NCI-H774 (cell line): ENCODE measurements at regions not wholly inside any gene's neighbourhood (a gene's known extent, or its start where the extent isn't known, plus 50 kb on each side); places are given as distances from the start of the nearest gene placed in this dataset.

Experiments
- DNase-seq: peaks from one replicate; lab custom pipeline; 2025; lab: John Stamatoyannopoulos, UW

DNA sequence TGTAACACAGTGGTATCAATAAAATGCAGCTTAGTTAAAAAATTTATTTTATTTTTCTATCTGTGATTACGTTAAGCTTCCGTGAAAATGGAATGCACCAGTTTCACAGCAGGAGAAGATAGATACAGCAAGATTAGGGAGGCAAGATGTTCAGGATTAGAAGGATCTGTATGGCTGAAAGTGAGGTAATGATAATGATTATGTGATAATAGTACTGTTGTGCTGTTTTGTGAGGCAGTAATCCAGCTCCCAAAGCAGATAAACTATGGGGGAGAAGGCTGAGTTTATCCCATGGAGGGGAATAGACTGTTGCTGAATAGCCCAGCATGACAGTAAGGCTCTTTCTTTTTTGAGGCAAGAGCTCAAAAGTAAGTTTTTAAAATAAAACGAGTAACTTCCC is 216.1 kb upstream of the PRPS1L1 start:
- no peak for DNase-seq

DNA sequence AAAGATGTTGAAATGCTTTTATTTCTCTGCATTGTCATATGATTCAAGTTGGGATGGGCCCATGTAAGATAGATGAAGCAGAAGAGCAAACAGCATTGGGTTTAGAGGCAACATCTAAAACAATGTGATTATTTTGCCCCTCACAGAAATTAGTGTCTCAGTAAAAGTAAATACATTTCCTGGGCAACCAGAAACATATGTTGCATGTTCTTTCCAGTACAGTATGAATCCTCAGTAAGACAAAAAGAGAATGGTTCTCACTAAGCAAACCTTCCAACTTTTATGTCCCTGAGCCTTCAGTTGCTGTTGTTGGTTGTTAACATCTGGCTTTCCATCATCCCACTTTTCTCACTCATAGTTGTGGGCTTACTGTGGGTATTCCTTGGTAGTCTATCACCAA is 222.5 kb upstream of the PRPS1L1 start:
- DNase-seq, result no peak

DNA sequence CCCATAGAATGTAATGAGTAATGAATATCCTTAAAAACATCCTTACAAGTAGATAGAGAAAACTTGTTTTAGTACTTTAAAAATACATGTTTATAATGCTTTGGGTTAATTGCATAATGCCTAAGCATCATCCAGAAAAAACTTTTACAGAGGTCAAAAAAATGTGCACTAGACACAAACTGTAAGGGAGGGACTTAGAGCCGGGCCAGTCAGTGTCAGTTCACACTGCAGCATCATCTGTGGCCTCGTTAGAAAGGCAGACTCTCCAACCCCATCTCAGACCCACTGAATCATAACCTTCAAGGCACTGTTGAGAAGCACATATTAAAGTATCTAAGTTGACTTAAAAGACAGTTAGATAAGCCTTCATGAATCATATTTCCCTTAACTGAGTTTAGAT is 230.1 kb upstream of the PRPS1L1 start:
- DNase-seq, result no peak

DNA sequence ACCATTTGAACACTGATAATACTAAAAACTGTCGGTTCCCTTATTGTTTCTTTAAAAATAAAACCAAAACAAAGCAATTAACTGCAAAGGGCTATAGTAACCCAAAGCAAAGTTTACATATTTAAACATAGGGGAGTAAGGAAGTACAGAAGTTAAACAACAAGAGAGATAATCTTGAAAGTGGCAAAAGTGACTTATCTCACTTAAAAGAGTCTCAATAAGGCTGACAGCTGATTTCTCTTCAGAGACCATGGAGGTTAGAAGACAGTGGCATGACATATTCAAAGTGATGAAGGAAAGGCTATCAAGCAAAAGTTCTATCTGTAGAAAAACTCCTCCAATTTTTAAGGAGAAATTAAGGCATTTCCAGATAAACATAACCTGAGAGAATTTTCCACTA is 233.5 kb upstream of the HDAC9 start:
- no peak for DNase-seq

GRCh38 chr7:18265611-18266281 is 229.8 kb upstream of the HDAC9 start:
- no peak for DNase-seq

- no peak for DNase-seq
These were observed 227.0 kb upstream of the HDAC9 start for GRCh38 chr7:18268571-18268970.

DNA sequence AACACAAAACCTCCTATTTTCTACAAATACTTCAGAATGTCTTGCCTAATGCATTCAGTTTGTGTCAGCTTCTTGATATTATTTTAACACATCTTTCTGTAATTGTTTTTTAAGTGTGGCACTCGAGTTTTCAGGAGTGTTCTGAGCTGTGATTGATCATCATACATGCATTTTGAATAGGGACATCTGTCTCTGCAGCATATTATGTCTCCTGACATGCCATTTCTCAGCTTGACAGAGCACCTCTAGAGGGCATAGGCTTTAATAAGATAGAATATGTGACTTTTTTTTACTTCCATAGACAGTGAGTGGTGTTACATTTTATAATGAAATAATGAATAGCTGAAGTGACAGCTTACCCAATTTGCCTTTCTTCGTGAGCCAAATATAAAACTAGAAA is 219.2 kb upstream of the HDAC9 start:
- DNase-seq, result no peak

DNA sequence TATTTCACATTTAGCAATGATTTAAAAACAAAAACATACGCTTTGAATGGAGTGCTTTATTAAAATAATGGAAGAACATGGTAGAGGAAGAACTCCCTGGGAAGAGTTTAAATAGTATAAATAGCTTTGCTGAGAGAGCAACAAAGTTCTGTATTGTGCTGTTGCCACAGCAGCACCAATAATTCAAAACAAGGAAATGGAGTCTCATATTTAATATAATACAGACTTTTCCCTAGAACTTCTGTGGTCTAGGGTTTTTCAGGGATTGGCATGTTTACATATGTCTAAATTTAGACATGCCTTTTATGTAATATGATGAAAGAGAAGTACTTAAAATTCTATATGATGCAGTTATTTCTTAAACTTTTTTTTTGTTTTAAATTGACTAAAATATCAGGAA is 217.2 kb upstream of the HDAC9 start:
- DNase-seq, result no peak

- DNase-seq, result no peak
These were observed 212.5 kb upstream of the HDAC9 start for GRCh38 chr7:18283045-18283444.

DNA sequence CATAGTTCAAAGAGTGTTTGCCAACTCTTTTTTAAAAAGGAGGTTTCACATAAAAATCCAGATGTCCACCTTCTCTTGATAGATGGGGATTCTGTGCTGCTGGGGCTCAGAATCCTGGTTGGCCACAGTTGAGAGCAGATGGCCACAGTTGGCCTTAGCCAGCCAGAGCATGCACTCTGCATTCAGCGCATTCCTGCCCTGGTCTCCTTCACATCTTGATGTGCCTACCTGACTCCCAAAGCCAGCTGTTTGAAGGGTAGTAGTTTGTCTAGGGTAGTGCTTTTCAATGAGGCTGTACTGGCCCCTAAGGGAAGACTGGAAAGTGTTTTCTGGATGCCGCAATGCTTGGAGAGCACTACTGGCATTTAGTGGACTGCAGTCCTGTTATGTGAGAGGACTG is 208.1 kb upstream of the HDAC9 start:
- DNase-seq, result no peak

GRCh38 chr7:18288322-18289037 is 207.1 kb upstream of the HDAC9 start:
- no peak for DNase-seq

GRCh38 chr7:18289788-18290187 is 205.8 kb upstream of the HDAC9 start:
- no peak for DNase-seq

DNA sequence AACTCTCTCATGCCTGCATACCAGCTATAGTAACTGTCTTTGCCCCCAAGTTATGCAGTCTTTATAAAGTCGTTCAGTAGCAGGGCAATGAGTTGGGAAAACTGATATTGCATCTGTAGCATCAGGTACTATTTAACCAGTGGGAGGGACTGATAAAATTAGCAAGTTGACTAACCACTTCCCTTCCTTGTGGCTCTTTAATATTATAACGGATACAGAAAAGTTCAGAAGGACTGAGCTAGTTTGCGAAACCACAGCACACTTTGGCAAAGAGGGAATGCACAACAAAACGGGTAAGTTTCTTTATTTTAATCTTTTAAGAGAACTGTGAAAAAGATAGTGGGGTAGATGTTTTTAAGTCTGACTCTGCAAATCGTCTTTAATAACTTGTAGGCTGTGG is 205.3 kb upstream of the HDAC9 start:
- DNase-seq, result no peak

DNA sequence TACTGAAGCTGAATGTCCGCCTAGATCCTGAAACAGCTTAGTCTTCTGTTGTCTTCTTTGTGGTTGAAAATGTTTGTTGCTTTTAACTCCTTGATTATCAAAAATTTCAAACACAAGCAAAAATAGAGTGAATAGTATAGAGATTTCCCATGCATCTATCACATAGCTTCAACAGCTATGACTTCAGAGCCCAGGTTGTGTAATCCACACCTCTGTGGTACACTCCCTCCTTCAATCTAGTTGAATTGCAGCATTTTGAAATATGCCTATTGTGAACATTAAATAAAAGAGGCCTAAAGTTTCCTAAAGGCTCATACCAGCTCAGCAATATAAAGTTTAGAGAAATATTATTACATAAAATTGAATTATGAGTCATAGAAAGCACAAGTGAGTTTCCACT is 204.7 kb upstream of the HDAC9 start:
- DNase-seq, result no peak

- no peak for DNase-seq
These were observed 203.0 kb upstream of the HDAC9 start for GRCh38 chr7:18292584-18292983.

DNA sequence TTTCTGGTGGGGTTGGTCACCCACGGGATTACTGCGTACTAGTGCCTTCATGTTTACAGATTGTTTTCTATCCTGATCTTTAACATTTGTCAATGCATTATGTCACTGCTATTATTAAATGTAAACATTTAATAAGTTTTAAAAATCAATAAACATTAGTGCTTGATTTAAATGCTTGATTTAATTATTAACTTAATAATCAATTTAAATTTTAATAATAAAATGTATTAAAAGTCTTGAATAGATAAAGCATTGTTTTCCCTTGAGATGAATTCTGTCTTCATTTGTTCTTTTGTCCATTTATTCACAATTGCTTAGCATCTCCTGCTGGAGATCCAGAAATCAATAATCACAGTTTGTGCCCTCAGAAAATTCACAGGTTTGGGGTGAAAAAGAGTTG is 201.8 kb upstream of the HDAC9 start:
- no peak for DNase-seq

DNA sequence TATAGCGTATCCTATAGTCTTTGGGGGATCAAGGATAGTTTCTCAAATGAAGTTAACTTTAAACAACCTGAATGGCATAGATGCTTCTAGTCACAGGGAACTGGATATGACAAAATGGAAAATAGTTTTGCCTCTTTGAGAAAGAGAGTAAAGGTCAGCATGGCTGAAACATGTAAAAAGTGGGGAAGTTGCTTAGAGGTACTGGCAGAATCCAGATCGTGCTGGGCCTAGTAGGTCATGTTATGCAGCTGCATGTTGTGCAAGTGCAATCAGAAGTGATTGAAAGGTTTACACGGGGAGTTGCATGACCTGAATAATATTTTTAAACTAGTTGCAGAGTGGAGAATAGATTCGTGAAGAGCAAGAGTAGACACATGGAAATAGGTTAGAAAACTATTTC is 201.1 kb upstream of the HDAC9 start:
- no peak for DNase-seq

- DNase-seq, result no peak
These were observed 199.6 kb upstream of the HDAC9 start for GRCh38 chr7:18295781-18296423.

DNA sequence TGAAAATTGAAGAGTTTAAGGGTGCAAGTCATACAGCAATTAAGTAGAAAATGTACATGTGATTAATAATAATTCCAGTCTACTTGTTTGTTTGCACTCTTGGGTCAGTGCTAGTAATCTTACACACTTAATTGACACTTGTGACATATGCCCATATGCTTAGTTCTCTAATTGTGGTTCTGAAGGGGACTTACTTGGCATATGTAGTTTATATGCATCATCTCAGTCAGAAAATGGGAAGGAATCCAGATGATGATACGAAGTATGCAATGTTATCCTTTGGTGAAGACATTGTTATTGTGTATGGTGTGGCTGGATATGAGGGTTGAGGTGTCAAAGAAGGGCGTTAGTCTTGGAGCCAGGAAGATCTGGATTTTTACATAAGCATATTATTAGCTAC is 193.5 kb upstream of the HDAC9 start:
- no peak for DNase-seq

DNA sequence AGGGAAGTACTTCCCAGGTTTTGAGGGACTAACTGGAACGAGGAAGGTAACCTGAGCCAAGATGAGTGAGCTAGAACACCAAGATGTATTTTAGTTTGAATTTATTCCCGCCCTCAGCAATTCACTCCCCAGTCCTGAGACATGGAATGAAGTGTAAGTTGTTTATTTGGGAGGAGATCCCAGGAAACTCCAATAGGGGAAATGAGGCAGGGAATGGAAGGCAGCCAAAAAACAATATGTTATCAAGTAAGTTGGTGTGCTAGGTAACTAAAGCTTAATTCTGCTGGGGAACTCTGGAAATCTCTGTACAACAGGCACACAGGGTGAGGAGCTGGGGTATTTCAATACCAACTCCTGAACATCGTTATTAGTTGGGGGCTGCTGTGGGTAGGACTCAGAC is 189.7 kb upstream of the HDAC9 start:
- no peak for DNase-seq

- DNase-seq, result no peak
These were observed 188.9 kb upstream of the HDAC9 start for GRCh38 chr7:18306696-18307095.

- no peak for DNase-seq
These were observed 186.6 kb upstream of the HDAC9 start for GRCh38 chr7:18308938-18309337.

GRCh38 chr7:18312482-18312881 is 183.1 kb upstream of the HDAC9 start:
- DNase-seq, result no peak

DNA sequence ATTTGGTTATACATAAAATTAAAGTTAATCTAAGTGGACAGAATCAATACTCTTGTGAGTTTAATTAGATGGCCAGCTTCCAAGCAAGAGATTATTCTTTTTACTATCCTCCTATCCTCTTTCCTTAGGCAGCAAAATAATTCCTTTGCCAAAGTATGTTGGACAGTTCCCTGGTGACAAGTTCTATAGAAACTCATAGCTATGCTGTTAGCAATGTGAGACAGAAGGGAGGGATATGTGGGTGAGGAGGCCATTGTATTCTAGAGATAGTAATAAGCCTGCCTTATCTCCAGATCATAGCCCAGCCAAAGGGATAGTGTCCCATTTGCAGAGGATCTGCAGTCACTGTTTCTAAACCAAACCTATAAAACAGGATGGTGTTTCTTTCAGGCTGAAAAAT is 181.6 kb upstream of the HDAC9 start:
- no peak for DNase-seq
